ENCODE measurements at regions not wholly inside any gene's neighbourhood (a gene's known extent, or its start where the extent isn't known, plus 50 kb on each side); places are given as distances from the start of the nearest gene placed in this dataset.

- Histone ChIP-seq H3K27ac (ENCODE audit: low read depth in 2 of 2, low read length in 2 of 2) (no peak overlapping the region), H3K4me1 (ENCODE audit: control insufficient read depth in 2 of 3, insufficient read depth in 2 of 3, low read depth in 1 of 3, low read length in 3 of 3) (peaks cover 0 to 2% (median 0%) of the 10 kb centered on the region in 3 donors), H3K9me3 (ENCODE audit: control insufficient read depth in 2 of 3, insufficient read depth in 1 of 3, low read length in 3 of 3) (no peaks in the 10 kb centered on the region), H3K4me3 (ENCODE audit: low read length in 3 of 3) (no peak overlapping the region), H3K9ac (ENCODE audit: low read length in 3 of 3) (no peak overlapping the region), H3K27me3 (ENCODE audit: control insufficient read depth, insufficient read depth, low read length) (no peaks in the 10 kb centered on the region), H3K36me3 (ENCODE audit: control insufficient read depth in 2 of 3, insufficient read depth in 3 of 3, low read length in 3 of 3) (no peaks in the 10 kb centered on the region)
- peak in 1 of 5 donors; percentile 76 for DNase-seq
- intact Hi-C loops (cut with DNase I) = no loop called here
- no peak for TF ChIP-seq CTCF (IDR thresholded peaks at IDR 0.05; ENCODE audit: borderline replicate concordance, extremely low read depth, insufficient read depth)
- no peak for FAIRE-seq
Observed at GRCh38 chr6:56772737-56773184, 130.1 kb upstream of the DST start.

GRCh38 chr6:56771929-56772607 is 129.4 kb upstream of the DST start:
- Histone ChIP-seq H3K27ac (ENCODE audit: low read depth in 2 of 2, low read length in 2 of 2) (no peak overlapping the region), H3K27me3 (ENCODE audit: control insufficient read depth, insufficient read depth, low read length) (no peaks in the 10 kb centered on the region), H3K9ac (ENCODE audit: low read length in 3 of 3) (no peak overlapping the region), H3K36me3 (ENCODE audit: control insufficient read depth in 2 of 3, insufficient read depth in 3 of 3, low read length in 3 of 3) (no peaks in the 10 kb centered on the region), H3K4me1 (ENCODE audit: control insufficient read depth in 2 of 3, insufficient read depth in 2 of 3, low read depth in 1 of 3, low read length in 3 of 3) (peaks cover 0 to 2% (median 0%) of the 10 kb centered on the region in 3 donors), H3K9me3 (ENCODE audit: control insufficient read depth in 2 of 3, insufficient read depth in 1 of 3, low read length in 3 of 3) (no peaks in the 10 kb centered on the region), H3K4me3 (ENCODE audit: low read length in 3 of 3) (no peak overlapping the region)
- FAIRE-seq (no peak), DNase-seq (no peak)
- TF ChIP-seq CTCF (IDR thresholded peaks at IDR 0.05; ENCODE audit: borderline replicate concordance, extremely low read depth, insufficient read depth) = no peak
- intact Hi-C loops (cut with DNase I) = no loop called here

GRCh38 chr6:56771189-56771588 is 128.5 kb upstream of the DST start:
- intact Hi-C loops (cut with DNase I) = no loop called here
- TF ChIP-seq CTCF (IDR thresholded peaks at IDR 0.05; ENCODE audit: borderline replicate concordance, extremely low read depth, insufficient read depth) = no peak

More at GRCh38 chr6:56771189-56771588, 128.5 kb upstream of the DST start:
- no peaks in the 10 kb centered on the region for H3K27me3 ChIP-seq (ENCODE audit: control insufficient read depth, insufficient read depth, low read length)
- no peak for FAIRE-seq
- no peak overlapping the region for H3K4me3 ChIP-seq (ENCODE audit: low read length in 3 of 3)
- DNase-seq = no peak
- no peaks in the 10 kb centered on the region for H3K9me3 ChIP-seq (ENCODE audit: control insufficient read depth in 2 of 3, insufficient read depth in 1 of 3, low read length in 3 of 3)
- no peak overlapping the region for H3K27ac ChIP-seq (ENCODE audit: low read depth in 2 of 2, low read length in 2 of 2)
- H3K36me3 ChIP-seq (ENCODE audit: control insufficient read depth in 2 of 3, insufficient read depth in 3 of 3, low read length in 3 of 3) = no peaks in the 10 kb centered on the region
- H3K4me1 ChIP-seq (ENCODE audit: control insufficient read depth in 2 of 3, insufficient read depth in 2 of 3, low read depth in 1 of 3, low read length in 3 of 3) = peaks cover 0 to 2% (median 0%) of the 10 kb centered on the region in 3 donors
- H3K9ac ChIP-seq (ENCODE audit: low read length in 3 of 3) = no peak overlapping the region

Measured in kidney (tissue), 13 donors.